GM23338 (cell line): ENCODE measurements at regions not wholly inside any gene's neighbourhood (a gene's known extent, or its start where the extent isn't known, plus 50 kb on each side); places are given as distances from the start of the nearest gene placed in this dataset.

Source experiments
- ATAC-seq: fragments of 200-7000 bp; cut with Tn5 transposase; 3 replicates; pipeline ENCODE4 v1.9.1; 2020
- DNase-seq: peaks from one replicate; pipeline ENCODE4 v3.0.0-alpha.2; 2015; ENCODE audit warnings: low spot score
- H2AFZ ChIP-seq: fragments of 200-600 bp; sonication (generic); 2 replicates; pipeline ENCODE4 v1.8.0; 2016; ENCODE audit warnings: antibody characterized with exemption, mild to moderate bottlenecking, moderate library complexity
- H3F3A ChIP-seq: fragments of 200-600 bp; sonication (generic); replicated peaks from 2 replicates; pipeline ENCODE4 v1.8.0; 2017; ENCODE audit warnings: antibody characterized with exemption, mixed run types, low read depth
- H3K27ac ChIP-seq: fragments of 200-600 bp; sonication (generic); 2 replicates; pipeline ENCODE4 v1.6.1; 2016; ENCODE audit warnings: low read depth
- H3K27me3 ChIP-seq: fragments of 200-600 bp; sonication (generic); 2 replicates; pipeline ENCODE4 v1.8.0; 2016; ENCODE audit warnings: mild to moderate bottlenecking, mixed run types, moderate library complexity; ENCODE audit not compliant: insufficient read depth
- H3K36me3 ChIP-seq: fragments of 200-600 bp; sonication (generic); 2 replicates; pipeline ENCODE4 v1.8.0; 2016; ENCODE audit warnings: mild to moderate bottlenecking; ENCODE audit not compliant: insufficient read depth
- H3K4me1 ChIP-seq: fragments of 200-600 bp; sonication (generic); 2 replicates; pipeline ENCODE4 v1.8.0; 2016; ENCODE audit warnings: mild to moderate bottlenecking, moderate library complexity; ENCODE audit not compliant: insufficient read depth
- H3K4me2 ChIP-seq: fragments of 200-600 bp; sonication (generic); 2 replicates; pipeline ENCODE4 v1.7.1; 2017; ENCODE audit warnings: mixed run types
- H3K4me3 ChIP-seq: fragments of 200-600 bp; sonication (generic); 2 replicates; pipeline ENCODE4 v1.6.1; 2016; ENCODE audit warnings: mixed run types
- H3K79me2 ChIP-seq: fragments of 200-600 bp; sonication (generic); replicated peaks from 2 replicates; pipeline ENCODE4 v1.8.0; 2017; ENCODE audit warnings: mild to moderate bottlenecking; ENCODE audit not compliant: insufficient read depth
- H3K9me2 ChIP-seq: fragments of 200-600 bp; sonication (generic); 2 replicates; pipeline ENCODE4 v1.8.0; 2017; ENCODE audit not compliant: insufficient read depth
- H4K20me1 ChIP-seq: fragments of 200-600 bp; sonication (generic); replicated peaks from 2 replicates; pipeline ENCODE4 v1.8.0; 2017; ENCODE audit warnings: mild to moderate bottlenecking; ENCODE audit not compliant: insufficient read depth
- H3K27ac Mint-ChIP-seq: 2 replicates; pipeline ENCODE4 v1.8.0; 2020; ENCODE audit warnings: inconsistent platforms, mild to moderate bottlenecking, moderate library complexity, mixed read lengths
- H3K27me3 Mint-ChIP-seq: 3 replicates; pipeline ENCODE4 v1.8.0; 2022; ENCODE audit warnings: low read depth, mild to moderate bottlenecking, moderate library complexity, mixed read lengths, inconsistent platforms; ENCODE audit not compliant: insufficient read depth, poor library complexity
- H3K36me3 Mint-ChIP-seq: 3 replicates; pipeline ENCODE4 v1.8.0; 2021; ENCODE audit warnings: low read depth, mild to moderate bottlenecking, inconsistent platforms, moderate library complexity, mixed read lengths
- H3K4me1 Mint-ChIP-seq: 3 replicates; pipeline ENCODE4 v1.8.0; 2020; ENCODE audit warnings: mild to moderate bottlenecking, inconsistent platforms, mixed read lengths
- H3K4me3 Mint-ChIP-seq: 3 replicates; pipeline ENCODE4 v1.8.0; 2021; ENCODE audit warnings: moderate library complexity, mild to moderate bottlenecking, inconsistent platforms, mixed read lengths
- H3K9me3 Mint-ChIP-seq: 3 replicates; pipeline ENCODE4 v1.8.0; 2020; ENCODE audit warnings: moderate library complexity, mild to moderate bottlenecking, inconsistent platforms, mixed read lengths
- CTCF ChIP-seq, 2 experiments: fragments of 200-600 bp in 1 of 2; sonication (generic) in 1 of 2; conservative IDR thresholded peaks; 2 replicates each; pipeline versions ENCODE4 v1.5.1 to v1.6.1; 2016 to 2017; ENCODE audit warnings: antibody characterized with exemption in 2 of 2, low read depth in 2 of 2, mild to moderate bottlenecking in 2 of 2, moderate library complexity in 1 of 2
- ETS1 ChIP-seq: IDR thresholded peaks from 2 replicates; pipeline ENCODE4 v1.6.1; 2016; ENCODE audit warnings: antibody characterized with exemption
- EZH2phosphoT487 ChIP-seq: fragments of 200-600 bp; sonication (generic); IDR thresholded peaks from one replicate; pipeline ENCODE4 v1.8.1; 2018; ENCODE audit warnings: antibody characterized with exemption; ENCODE audit not compliant: unreplicated experiment
- JUNB ChIP-seq: IDR thresholded peaks from one replicate; pipeline ENCODE4 v1.6.1; 2016; ENCODE audit warnings: antibody characterized with exemption; ENCODE audit not compliant: unreplicated experiment
- NANOG ChIP-seq: IDR thresholded peaks from 2 replicates; pipeline ENCODE4 v1.6.1; 2016; ENCODE audit warnings: antibody characterized with exemption, borderline replicate concordance
- POLR2AphosphoS5 ChIP-seq: IDR thresholded peaks from 2 replicates; pipeline ENCODE4 v1.6.1; 2016; ENCODE audit warnings: antibody characterized with exemption, low read depth
- STAT1 ChIP-seq: IDR thresholded peaks from one replicate; pipeline ENCODE4 v1.6.1; 2016; ENCODE audit warnings: antibody characterized with exemption; ENCODE audit not compliant: unreplicated experiment
- ZNF114 ChIP-seq: fragments of 250-450 bp; sonication (Bioruptor Pico); IDR thresholded peaks from 2 replicates; pipeline ENCODE4 v1.5.0; 2020; ENCODE audit warnings: mild to moderate bottlenecking, moderate library complexity
- ZNF462 ChIP-seq: fragments of 250-450 bp; sonication (Bioruptor Pico); IDR thresholded peaks from 2 replicates; pipeline ENCODE4 v1.5.0; 2020; ENCODE audit warnings: mild to moderate bottlenecking, moderate library complexity

GRCh38 chr15:88989578-88989977 lies 76.4 kb upstream of the MFGE8 start (continued):
- TF ChIP-seq ZNF462 (no peak), POLR2AphosphoS5 (no peak), JUNB (no peak), EZH2phosphoT487 (no peak)

- H2AFZ ChIP-seq: no peak overlapping the region
- H3K4me1 Mint-ChIP-seq: peaks cover 91% of the 10 kb centered on the region
- no peaks in the 10 kb centered on the region; the same call in 1 of the 3 replicates for H3K9me3 Mint-ChIP-seq
- no peak overlapping the region for H3K27ac ChIP-seq
- DNase-seq: no peak
- H3K36me3 Mint-ChIP-seq: peaks cover 11% of the 10 kb centered on the region
- no peak overlapping the region for H3K4me2 ChIP-seq
- no peak overlapping the region for H3K27ac Mint-ChIP-seq
- H4K20me1 ChIP-seq: no peaks in the 10 kb centered on the region
- H3K36me3 ChIP-seq: no peaks in the 10 kb centered on the region
- ATAC-seq: no peak
- H3K27me3 Mint-ChIP-seq: peaks cover 19% of the 10 kb centered on the region
- H3F3A ChIP-seq: peaks cover 21% of the 10 kb centered on the region; the same call in 1 of the 2 replicates
- H3K27me3 ChIP-seq: no peaks in the 10 kb centered on the region
- peaks cover 63% of the 10 kb centered on the region for H3K4me1 ChIP-seq
- 0 out of 2 replicates have a peak, but pooled peaks cover 6% of the 10 kb centered on the region for H3K79me2 ChIP-seq
- no peak overlapping the region for H3K4me3 ChIP-seq
- no peaks in the 10 kb centered on the region for H3K9me2 ChIP-seq
- H3K4me3 Mint-ChIP-seq: no peak overlapping the region; the same call in 2 of the 3 replicates
- TF ChIP-seq CTCF (conservative IDR thresholded peaks at IDR 0.05; ENCODE audit: low read depth in 2 of 2): no peak
- no peak for TF ChIP-seq STAT1
- TF ChIP-seq ZNF114 (CRISPR knock-in tag): no peak
- TF ChIP-seq NANOG: no peak
- TF ChIP-seq POLR2AphosphoS5: no peak
- no peak for TF ChIP-seq EZH2phosphoT487
- TF ChIP-seq ETS1: no peak
These were observed 77.1 kb upstream of the MFGE8 start for GRCh38 chr15:88990185-88990679.
